HG02759 (cell line): ENCODE measurements at regions not wholly inside any gene's neighbourhood (a gene's known extent, or its start where the extent isn't known, plus 50 kb on each side); places are given as distances from the start of the nearest gene placed in this dataset.

Source experiments
- ATAC-seq: cut with Tn5 transposase; IDR thresholded peaks from one replicate; pipeline ENCODE4 v1.9.1; 2021; ENCODE audit warnings: mild to moderate bottlenecking, moderate library complexity; ENCODE audit not compliant: unreplicated experiment

DNA sequence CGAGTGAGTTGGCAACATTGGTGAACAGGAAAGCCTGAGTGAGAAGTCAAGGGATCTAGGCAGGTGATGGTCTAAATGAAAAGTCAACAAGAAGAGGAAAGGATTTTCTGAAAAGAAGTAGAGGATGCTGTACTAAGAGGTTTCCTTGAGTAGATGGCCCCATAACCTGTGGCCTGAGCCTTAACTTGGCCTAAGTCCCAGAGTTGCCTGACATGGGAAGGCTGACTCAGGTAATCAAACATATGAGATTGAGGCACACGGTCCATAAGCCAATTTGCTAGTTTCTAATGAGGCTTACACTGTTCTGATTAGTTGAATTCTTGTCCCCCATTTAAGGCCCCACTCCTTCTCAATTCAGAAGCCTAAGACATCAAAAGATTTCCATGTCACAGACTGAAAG lies 262.5 kb upstream of the LMCD1 start:
- no peak for ATAC-seq

DNA sequence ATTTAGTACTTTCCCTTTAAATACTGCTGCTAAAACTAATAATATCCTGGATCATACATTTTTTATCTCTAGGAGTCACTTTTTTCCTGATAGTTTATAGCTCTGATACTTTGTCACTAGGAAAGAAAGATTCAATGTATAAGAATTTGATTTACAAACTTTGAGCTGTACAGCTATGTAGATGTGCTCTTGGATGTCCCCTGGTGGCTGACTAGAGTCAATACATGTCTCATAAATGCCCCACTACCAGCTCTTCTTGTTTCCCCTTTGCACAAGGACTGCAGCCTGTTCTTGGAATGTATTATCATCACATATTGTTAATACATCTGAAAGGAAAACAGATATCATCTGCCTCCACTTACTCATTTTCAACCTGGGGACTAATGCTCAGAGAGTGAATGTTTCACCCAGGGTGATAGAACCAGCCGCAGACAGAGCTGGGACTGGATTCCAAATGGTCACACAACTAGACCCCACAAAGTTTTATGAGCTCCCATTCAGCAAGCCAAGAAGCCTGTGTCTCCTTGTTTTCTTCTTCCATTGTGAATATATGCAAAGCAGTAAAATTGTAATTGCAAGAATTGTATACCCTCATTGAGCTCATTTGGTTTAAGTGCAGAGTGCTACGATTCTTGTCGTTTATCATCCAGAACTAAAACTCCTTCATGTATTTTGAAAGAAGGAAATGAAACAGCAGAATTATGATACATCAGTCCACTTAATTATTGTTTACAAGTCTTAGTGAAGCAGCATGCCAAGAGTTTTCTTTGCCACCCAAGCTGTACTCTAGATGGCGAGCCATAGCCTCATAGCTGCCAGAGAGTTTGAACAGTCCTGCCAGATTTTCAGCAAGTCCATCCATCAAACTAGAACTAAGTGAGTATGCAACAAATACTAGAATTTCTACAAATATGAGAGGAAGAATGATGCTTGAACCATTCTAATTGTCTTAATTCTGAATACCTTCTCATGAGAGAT lies 261.6 kb upstream of the LMCD1 start:
- peak; percentile 94 for ATAC-seq

DNA sequence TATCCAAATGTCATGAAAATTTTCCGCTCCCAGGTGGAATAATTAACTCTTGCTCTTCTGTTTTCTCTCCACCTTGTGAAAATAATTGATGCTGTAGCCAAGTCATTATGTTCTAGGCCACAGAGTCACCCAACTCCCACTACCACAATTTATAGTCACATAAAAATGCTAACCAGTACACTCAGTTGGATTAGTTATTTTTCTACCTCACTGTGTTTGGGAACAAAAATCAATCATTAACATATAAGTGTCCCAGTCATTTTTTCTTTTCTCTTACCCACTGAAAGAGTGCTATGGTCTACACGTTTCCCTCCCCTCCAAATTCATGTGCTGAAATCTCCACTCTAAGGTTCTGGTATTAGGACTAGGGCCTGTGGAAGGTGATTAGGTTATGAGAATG lies 255.6 kb upstream of the LMCD1 start:
- no peak for ATAC-seq

GRCh38 chr3:8253201-8253600 lies 248.4 kb upstream of the LMCD1 start:
- no peak for ATAC-seq

GRCh38 chr3:8254489-8254888 lies 247.1 kb upstream of the LMCD1 start:
- no peak for ATAC-seq

- no peak for ATAC-seq
Observed at GRCh38 chr3:8255725-8256124, 245.9 kb upstream of the LMCD1 start.

GRCh38 chr3:8256441-8257071 lies 245.1 kb upstream of the LMCD1 start:
- no peak for ATAC-seq

GRCh38 chr3:8261018-8261417 lies 240.6 kb upstream of the LMCD1 start:
- no peak for ATAC-seq

GRCh38 chr3:8266730-8267131 lies 234.9 kb upstream of the LMCD1 start:
- no peak for ATAC-seq

DNA sequence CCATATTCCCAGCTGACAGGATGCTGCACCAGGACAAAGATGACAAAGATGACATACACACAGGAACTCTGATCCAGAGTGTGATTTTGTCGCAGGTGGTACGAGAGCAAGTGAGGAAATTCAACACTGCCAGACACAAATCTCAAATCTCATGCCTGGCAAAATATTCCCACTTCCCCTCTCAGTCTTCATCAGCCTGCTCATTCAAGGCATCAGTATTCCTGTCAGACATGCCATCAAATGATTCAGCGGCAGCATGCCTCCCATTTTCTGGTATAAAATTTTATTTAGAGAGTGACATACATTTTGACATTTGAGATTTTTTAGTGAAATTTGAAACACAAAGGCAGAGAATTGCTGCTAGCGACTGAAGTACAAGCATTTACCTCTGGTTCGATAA lies 228.1 kb upstream of the LMCD1 start:
- no peak for ATAC-seq

DNA sequence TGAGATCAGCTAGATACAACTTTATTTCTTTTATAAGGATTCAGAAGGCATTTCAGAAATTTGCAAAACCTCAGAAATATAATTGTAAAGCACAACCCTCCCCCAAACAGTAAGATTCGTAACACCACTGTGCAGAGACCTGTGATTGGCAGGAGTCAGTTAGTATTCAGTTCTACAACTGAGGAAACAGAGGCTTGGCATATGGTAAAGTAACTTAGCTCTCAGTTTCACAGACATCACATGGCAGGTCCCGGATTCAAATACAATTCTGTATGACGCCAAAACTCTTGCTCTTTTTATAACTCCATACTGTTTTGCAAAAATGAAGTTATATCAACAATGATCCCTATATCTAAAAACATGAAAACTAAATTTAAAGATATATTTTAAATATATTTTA lies 225.6 kb upstream of the LMCD1 start:
- no peak for ATAC-seq

- no peak for ATAC-seq
Observed at GRCh38 chr3:8276506-8276905, 225.1 kb upstream of the LMCD1 start.

GRCh38 chr3:8278448-8278847 lies 223.2 kb upstream of the LMCD1 start:
- ATAC-seq, result no peak

- no peak for ATAC-seq
Observed at GRCh38 chr3:8279476-8279875, 222.1 kb upstream of the LMCD1 start.

GRCh38 chr3:8279886-8280550 lies 221.6 kb upstream of the LMCD1 start:
- ATAC-seq, result no peak

DNA sequence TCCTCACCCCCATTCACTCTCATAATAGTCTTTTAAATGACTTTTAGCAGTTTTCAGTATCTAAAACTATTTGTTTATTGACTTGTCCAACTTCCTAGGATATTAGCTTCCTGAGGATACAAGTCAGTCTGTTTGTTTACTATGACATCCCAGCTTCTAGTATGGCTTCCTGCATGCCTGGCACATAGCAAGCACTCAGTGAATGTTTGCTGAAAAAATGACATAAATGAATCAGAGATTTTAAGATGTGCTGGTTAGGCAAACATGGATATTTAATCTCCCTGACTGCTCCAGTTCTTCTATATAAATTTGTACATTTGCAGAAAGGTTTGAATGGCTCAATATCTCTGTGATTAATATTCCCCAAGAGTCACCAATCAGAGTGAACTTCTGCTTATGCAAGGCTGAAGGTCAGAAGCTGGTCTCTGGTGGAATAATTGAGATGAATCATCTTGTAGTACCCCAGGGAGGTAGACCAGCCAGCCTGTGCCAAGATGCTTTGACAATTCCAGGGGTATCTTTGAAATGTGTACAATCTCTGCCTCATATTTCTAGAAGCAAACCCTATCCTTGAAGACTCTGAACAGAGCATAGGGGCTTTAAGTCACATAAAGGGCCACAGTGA lies 219.0 kb upstream of the LMCD1 start:
- no peak for ATAC-seq

GRCh38 chr3:8283193-8283592 lies 218.4 kb upstream of the LMCD1 start:
- ATAC-seq, result no peak

GRCh38 chr3:8286086-8286485 lies 215.5 kb upstream of the LMCD1 start:
- ATAC-seq, result no peak

DNA sequence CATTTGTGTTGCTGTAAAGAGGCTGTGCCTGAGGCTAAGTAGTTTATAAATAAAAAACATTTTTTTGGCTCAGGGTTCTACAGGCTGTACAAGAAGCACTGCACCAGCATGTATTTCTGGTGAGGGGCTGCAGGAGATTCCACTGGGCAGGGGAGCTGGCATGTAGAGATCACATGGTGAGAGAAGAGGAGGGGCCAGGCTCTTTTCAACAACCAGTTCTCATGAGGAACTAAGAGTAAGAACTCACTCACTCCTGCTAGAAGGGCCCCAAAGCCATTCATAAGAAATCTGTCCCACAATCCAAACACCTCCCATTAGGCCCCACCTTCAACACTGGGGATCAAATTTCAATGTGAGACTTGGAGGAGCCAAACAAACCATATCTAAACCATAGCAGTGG lies 214.9 kb upstream of the LMCD1 start:
- ATAC-seq, result no peak

- no peak for ATAC-seq
Observed at GRCh38 chr3:8290611-8291010, 211.0 kb upstream of the LMCD1 start.

GRCh38 chr3:8296461-8296860 lies 205.2 kb upstream of the LMCD1 start:
- ATAC-seq, result no peak
